ENCODE measurements at regions not wholly inside any gene's neighbourhood (a gene's known extent, or its start where the extent isn't known, plus 50 kb on each side); places are given as distances from the start of the nearest gene placed in this dataset.

DNA sequence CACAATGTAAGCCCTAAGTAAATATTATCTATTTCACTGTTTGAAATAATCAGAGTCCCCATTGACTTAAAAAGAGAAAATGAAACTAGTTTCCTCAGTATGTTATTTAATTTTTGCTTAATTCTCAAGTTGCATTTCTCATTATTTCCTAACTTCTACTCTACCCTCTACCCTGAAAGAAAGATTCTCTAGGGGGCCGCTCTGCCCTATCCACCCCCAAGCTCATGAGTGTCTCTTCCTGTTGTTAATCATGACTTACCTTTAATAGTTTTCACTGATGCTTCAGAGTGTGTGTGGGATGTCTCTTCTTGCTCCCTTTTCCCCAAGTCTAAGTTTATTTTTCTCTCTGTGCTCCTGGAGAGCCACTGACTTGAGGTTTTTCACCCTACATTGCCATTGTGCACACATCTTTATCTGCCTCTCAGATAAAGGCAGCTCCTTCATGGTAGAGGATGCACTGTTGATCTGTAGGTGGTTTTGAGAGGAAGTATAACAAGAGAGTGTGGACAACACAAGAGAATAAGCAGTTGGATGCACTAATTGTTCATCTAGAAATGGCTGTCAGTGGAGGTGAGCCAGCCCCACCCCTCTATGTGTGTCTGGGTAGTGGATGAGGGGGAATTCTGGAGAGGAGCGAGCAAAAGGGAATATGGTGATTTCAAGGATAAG lies 261.7 kb downstream of the CHRM3 start:
- CTCF ChIA-PET = no interaction called here
- ATAC-seq (ENCODE audit: low read depth) = no peak
- DNase-seq = no peak
- Histone ChIP-seq H3K9me1 (ENCODE audit: insufficient read depth, low read length) (no peaks in the 10 kb centered on the region), H3K27ac (ENCODE audit: insufficient read depth, low read length) (no peak overlapping the region), H3K27me3 (ENCODE audit: control insufficient read depth, insufficient read depth, low read length) (no peaks in the 10 kb centered on the region), H3K4me1 (ENCODE audit: control insufficient read depth, insufficient read depth, low read length) (no peaks in the 10 kb centered on the region), H3K4me2 (ENCODE audit: low read depth, low read length) (no peak overlapping the region), H2BK120ac (ENCODE audit: low read depth, low read length) (no peak overlapping the region), H2BK15ac (ENCODE audit: low read depth, low read length) (no peak overlapping the region), H2AFZ (replicated peaks; ENCODE audit: low read length, poor library complexity) (no peak overlapping the region), H2AK9ac (replicated peaks; ENCODE audit: low read depth, low read length, poor library complexity) (no peak overlapping the region), H3K4ac (ENCODE audit: low read depth, low read length) (no peak overlapping the region), H3K9me3 (ENCODE audit: control insufficient read depth, insufficient read depth, low read length) (peaks cover 18% of the 10 kb centered on the region), H3K18ac (ENCODE audit: low read depth, low read length) (no peak overlapping the region), H4K5ac (ENCODE audit: low read depth, low read length) (no peak overlapping the region), H3K23ac (ENCODE audit: low read depth, low read length) (no peak overlapping the region), H2BK20ac (ENCODE audit: low read depth, low read length) (no peak overlapping the region), H3K9ac (ENCODE audit: low read depth, low read length) (no peak overlapping the region), H4K20me1 (ENCODE audit: insufficient read depth, low read length) (no peaks in the 10 kb centered on the region), H2BK5ac (ENCODE audit: low read depth, low read length, poor library complexity, severe bottlenecking) (no peak overlapping the region), H3K79me1 (ENCODE audit: low read depth in 1 of 2, low read length in 2 of 2) (no peaks in the 10 kb centered on the region), H3K36me3 (ENCODE audit: control insufficient read depth, insufficient read depth, low read length) (no peaks in the 10 kb centered on the region), H4K91ac (ENCODE audit: insufficient read depth, low read depth, low read length) (no peak overlapping the region), H3K4me3 (ENCODE audit: insufficient read depth, low read depth, low read length) (no peak overlapping the region), H2AK5ac (ENCODE audit: low read depth, low read length) (no peak overlapping the region), H3K14ac (replicated peaks; ENCODE audit: low read depth, low read length) (no peak overlapping the region), H3K56ac (ENCODE audit: extremely low read depth, insufficient read depth, low read length) (no peak overlapping the region), H4K8ac (ENCODE audit: low read depth in 2 of 2, low read length in 2 of 2) (no peak overlapping the region)
- dilution Hi-C loops (cut with HindIII; ENCODE audit: low sequenced_read_pairs, unreplicated experiment) (no loop called here), in situ Hi-C loops (cut with MboI; ENCODE audit: low sequenced_read_pairs) (no loop called here), intact Hi-C loops (cut with micrococcal nuclease) (no loop called here)
- WGBS, 2 experiments (ENCODE audit: extremely low coverage in 2 of 2, insufficient read length in 1 of 2) = 20% methylated on average over 1 of the region's 2 CpGs; no CpG with 5 or more reads in 1 of the 2 experiments
- TF ChIP-seq SMC3 (IDR thresholded peaks at IDR 0.05; ENCODE audit: low read depth, low read length) (no peak), POLR2A (IDR thresholded peaks at IDR 0.05; ENCODE audit: low read depth, low read length) (no peak), CHD1 (IDR thresholded peaks at IDR 0.05; ENCODE audit: low read depth, low read length) (no peak), CEBPB (IDR thresholded peaks at IDR 0.05; ENCODE audit: low read depth, low read length) (no peak), RAD21 (IDR thresholded peaks at IDR 0.05; ENCODE audit: low read length) (no peak), RCOR1 (IDR thresholded peaks at IDR 0.05; ENCODE audit: insufficient replicate concordance, low read length) (no peak), MXI1 (IDR thresholded peaks at IDR 0.05; ENCODE audit: borderline replicate concordance, low read depth, low read length) (no peak), FOS (IDR thresholded peaks at IDR 0.05; ENCODE audit: low read depth, low read length) (no peak), RFX5 (IDR thresholded peaks at IDR 0.05; ENCODE audit: low read depth, low read length) (no peak), BHLHE40 (IDR thresholded peaks at IDR 0.05; ENCODE audit: low read depth, low read length) (no peak), NFE2L2 (IDR thresholded peaks at IDR 0.05; ENCODE audit: low read depth, low read length) (no peak), MAFK (IDR thresholded peaks at IDR 0.05; ENCODE audit: low read depth, low read length) (no peak), MAZ (IDR thresholded peaks at IDR 0.05; ENCODE audit: borderline replicate concordance, low read depth, low read length) (no peak)
- TF ChIP-seq, protein P1, sequence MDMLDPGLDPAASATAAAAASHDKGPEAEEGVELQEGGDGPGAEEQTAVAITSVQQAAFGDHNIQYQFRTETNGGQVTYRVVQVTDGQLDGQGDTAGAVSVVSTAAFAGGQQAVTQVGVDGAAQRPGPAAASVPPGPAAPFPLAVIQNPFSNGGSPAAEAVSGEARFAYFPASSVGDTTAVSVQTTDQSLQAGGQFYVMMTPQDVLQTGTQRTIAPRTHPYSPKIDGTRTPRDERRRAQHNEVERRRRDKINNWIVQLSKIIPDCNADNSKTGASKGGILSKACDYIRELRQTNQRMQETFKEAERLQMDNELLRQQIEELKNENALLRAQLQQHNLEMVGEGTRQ (IDR thresholded peaks at IDR 0.05; ENCODE audit: low read depth, low read length) = no peak
- TF ChIP-seq, protein P2, sequence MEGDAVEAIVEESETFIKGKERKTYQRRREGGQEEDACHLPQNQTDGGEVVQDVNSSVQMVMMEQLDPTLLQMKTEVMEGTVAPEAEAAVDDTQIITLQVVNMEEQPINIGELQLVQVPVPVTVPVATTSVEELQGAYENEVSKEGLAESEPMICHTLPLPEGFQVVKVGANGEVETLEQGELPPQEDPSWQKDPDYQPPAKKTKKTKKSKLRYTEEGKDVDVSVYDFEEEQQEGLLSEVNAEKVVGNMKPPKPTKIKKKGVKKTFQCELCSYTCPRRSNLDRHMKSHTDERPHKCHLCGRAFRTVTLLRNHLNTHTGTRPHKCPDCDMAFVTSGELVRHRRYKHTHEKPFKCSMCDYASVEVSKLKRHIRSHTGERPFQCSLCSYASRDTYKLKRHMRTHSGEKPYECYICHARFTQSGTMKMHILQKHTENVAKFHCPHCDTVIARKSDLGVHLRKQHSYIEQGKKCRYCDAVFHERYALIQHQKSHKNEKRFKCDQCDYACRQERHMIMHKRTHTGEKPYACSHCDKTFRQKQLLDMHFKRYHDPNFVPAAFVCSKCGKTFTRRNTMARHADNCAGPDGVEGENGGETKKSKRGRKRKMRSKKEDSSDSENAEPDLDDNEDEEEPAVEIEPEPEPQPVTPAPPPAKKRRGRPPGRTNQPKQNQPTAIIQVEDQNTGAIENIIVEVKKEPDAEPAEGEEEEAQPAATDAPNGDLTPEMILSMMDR (conservative IDR thresholded peaks at IDR 0.05; ENCODE audit: low read depth, low read length) = no peak
- TF ChIP-seq, protein P3, sequence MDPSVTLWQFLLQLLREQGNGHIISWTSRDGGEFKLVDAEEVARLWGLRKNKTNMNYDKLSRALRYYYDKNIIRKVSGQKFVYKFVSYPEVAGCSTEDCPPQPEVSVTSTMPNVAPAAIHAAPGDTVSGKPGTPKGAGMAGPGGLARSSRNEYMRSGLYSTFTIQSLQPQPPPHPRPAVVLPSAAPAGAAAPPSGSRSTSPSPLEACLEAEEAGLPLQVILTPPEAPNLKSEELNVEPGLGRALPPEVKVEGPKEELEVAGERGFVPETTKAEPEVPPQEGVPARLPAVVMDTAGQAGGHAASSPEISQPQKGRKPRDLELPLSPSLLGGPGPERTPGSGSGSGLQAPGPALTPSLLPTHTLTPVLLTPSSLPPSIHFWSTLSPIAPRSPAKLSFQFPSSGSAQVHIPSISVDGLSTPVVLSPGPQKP (IDR thresholded peaks at IDR 0.05; ENCODE audit: borderline replicate concordance, low read depth, low read length) = no peak
- BruUV-seq (replicated peaks) = no TSS peak
- POLR2A ChIA-PET (ENCODE audit: unreplicated experiment) = no interaction called here

Measured in IMR-90 (cell line).